Right ventricle myocardium inferior (tissue), 1 donor: ENCODE measurements at regions not wholly inside any gene's neighbourhood (a gene's known extent, or its start where the extent isn't known, plus 50 kb on each side); places are given as distances from the start of the nearest gene placed in this dataset.

Experiments used
- ATAC-seq: fragments of 200-7000 bp; cut with Tn5 transposase; one replicate; pipeline ENCODE4 v1.9.1; 2020; ENCODE audit warnings: mild to moderate bottlenecking, moderate library complexity
- DNase-seq: peaks from one replicate; pipeline ENCODE4 v3.0.0; 2021; ENCODE audit errors: missing footprints
- intact Hi-C: fragments of 100-400 bp; cut with DNase I; formaldehyde crosslinking; loops from one replicate; pipeline ENCODE4 v1.11.0; 2022
- donor health status: DM: no; HTN: yes; CAD: no; lungs with severe emphysema.

DNA sequence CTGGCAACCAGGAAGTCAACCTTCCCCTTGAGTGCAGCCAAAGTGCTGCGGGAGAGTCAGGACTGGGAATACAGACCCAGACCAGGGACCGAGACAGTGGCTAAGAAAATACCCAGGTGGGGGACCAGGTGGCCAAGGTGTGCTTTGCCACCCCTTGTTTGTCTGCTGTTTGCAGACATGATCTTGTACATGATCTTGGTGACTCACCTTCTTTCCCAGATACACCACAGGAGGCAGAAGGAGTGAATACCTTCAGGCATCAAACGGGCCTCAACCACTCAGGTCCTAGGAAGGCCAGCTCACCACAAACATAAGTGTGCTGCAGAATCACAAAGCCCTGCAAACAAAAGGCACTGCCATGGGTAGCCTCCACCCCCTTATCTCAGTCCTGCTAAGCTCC is 62.0 kb downstream of the CNGA2 start:
- DNase-seq, result no peak
- intact Hi-C loops, result no loop called here
- no peak for ATAC-seq

DNA sequence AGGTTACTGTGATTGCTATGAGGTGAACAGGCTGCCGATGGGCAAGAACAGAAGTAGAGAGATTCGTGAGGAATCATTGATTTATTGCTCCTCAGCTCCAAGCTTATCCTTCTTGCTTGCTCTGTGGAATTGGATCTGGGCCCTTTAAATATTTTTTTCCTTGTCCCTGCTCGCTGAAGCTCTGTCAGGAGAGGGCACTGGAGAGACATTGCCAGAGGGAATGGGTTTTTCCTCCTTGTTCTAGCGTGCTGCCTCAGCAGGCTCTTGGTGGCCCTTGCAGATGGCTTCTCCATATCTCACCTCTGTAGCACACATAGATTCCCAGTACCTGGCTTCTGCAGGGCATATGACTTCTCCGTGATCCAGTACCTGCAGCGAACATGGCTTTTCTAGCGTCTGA is 67.4 kb downstream of the CNGA2 start:
- DNase-seq (no peak), ATAC-seq (no peak)
- intact Hi-C loops, result no loop called here

DNA sequence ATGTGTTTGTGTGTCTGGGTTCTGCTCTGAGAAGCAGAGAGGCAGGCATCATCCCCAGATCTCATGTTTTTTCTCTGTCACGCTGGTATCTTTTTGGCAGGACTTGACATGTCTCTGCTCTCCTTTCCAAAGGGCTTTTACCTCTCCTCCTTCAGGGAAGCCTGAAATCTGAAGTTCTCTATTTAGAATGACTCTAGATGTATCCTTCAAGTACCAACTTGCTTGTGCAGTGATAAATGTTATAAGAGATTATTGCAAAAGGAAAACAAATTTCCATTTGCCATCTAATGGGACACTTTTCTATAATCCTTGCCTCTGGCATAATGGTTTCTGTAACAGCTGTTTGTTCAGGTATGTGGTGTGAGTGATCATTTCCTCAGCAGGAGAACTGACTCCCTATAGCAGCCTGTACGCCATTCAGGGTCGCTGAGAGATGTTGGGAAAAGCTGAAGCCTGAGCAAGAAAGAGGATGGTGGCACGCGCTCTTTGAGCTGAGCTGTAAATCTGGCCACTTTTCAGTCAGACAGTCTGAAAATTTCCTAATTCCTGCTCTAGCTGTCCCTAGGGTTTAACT is 72.5 kb downstream of the CNGA2 start:
- ATAC-seq, result no peak
- DNase-seq, result no peak
- intact Hi-C loops, result no loop called here

DNA sequence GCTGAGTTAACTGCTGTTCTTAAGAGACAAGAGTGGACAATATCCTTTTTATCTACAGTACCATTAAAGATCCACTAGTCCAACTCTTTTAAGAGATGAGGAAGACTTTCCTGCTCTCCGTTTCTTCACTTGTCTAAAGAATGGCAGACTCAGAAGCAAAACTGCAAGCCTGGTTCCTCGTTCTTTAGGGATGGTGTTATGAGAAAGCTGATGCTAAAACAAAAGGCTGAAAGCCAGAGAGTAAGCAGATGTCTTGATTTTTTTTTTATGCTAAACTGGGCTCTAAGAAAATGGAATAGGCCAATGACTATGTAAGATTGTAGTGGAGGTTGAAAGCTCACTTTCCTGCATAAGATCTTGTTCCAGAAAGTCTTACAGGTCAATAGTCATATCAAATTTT is 78.1 kb downstream of the CNGA2 start:
- DNase-seq, result no peak
- intact Hi-C loops, result no loop called here
- ATAC-seq, result no peak

DNA sequence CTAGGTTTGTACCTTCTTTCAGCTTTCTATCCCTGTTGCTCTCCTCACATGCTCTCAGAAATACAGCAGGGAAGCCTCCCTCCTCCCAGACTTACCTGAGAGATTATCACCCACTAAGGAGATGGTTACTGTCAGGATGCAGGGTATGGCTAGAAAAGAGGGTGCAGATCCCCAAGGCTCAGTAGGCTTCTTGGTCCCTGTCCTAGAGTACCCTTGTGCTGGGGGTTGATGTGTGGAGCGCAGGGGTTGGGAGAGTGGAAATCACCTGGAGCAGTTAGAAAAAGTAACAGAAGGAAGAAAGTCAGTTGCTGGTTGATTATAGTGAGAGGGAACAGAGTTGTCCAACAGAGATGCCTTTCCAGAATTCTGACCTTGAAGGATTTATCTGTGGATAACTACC is 80.2 kb downstream of the CNGA2 start:
- no peak for DNase-seq
- ATAC-seq, result no peak
- intact Hi-C loops, result no loop called here

DNA sequence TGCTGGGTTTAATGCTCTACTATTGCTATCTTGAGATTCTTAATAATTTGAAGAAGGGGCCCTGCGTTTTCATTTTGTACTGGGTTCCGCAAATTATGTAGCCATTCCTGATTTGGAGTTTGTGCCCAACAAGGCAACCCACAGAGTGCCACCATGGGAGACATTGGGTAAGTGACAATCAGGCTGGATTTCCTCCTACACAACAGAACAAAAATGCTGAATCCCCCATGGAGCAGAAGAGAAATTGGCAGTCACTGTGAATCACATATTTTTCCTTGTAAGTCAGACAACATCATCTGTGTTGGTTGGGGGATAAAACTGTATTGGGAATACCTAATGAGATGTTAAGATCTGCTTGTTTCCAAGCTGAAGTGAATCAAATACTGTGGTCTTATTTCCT is 80.9 kb downstream of the CNGA2 start:
- DNase-seq (no peak), ATAC-seq (no peak)

DNA sequence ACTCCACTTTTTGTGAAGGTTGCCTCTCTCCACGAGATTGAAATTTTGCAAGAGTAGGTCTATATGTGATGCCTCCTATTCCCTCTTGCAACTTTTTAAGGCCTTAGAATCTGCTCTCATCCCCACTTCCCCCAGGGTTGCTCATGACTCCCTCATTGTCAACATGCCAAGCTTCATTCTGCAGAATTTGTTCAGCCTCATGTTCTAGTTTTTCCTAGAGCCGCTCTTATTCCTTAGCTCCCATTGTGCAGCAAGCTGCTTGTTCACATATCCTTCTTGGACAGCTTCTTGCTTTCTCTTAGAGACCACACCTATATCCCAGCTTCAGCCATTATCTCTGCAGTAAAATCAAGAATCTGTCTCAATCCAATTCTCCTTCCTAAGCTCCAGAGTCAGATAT is 82.4 kb downstream of the CNGA2 start:
- DNase-seq (no peak), ATAC-seq (no peak)
- intact Hi-C loops, result no loop called here

More for the DNA sequence above, 80.9 kb downstream of the CNGA2 start:
- intact Hi-C loops, result no loop called here

DNA sequence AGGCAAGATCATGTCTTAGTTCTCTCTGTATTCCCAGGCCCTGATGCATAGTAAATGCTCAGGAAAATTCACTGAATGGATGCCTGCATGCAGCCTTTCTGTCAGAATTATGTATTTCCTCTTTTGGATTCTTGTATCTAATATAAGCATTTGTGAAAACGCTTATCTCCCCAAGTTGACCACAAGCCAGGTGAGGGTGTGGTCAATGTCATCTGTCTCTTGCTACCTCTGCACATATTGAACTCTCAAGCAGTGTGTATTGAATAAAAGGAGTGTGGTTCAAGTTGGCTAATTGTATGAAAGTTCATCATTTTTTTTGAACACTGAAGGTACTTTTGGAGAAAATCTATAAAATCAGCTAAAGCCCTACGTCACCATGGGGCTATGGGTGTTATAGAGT is 84.3 kb downstream of the CNGA2 start:
- DNase-seq (no peak), ATAC-seq (no peak)
- intact Hi-C loops, result no loop called here

DNA sequence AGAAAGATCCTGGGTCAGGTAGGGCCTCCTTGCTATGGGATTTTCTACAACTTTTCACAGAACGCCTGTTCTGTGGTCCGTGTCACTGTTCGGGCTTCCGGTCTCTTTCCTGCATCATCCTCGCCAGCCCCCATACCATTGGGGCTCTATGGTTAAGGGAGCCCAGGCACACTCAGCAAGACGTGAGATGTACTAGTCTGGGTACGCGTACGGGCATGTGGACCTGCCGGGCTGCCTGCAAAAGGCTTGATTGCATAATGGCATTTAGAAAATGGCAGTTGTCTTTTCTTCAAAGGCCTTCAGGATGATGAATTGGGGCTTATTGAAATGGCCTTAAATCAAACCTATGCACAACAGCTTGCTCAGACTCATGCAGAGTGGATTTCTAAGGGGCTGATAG is 86.7 kb downstream of the CNGA2 start:
- intact Hi-C loops, result no loop called here

DNA sequence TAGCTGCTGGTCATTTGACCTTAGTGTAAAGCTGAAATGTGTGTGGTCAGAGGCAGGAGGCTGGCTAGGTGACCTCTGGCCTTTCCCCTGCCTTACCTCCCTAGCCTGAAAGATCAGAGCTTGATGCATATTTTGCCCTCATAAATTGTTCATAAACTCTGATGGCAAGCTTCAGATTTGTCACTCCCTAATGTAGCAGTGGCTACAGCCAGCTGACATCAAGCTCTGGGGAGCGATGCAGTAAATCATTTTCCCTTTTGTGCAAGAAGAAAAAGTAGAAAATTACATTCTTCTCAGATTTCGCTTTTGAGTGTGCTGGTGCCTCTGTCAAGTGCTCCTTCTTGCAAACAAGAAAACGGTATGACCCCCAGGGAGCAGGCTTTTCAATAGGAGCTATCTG is 87.7 kb upstream of the MAGEA4 start:
- intact Hi-C loops, result no loop called here
- DNase-seq, result no peak
- no peak for ATAC-seq

More for the DNA sequence above, 86.7 kb downstream of the CNGA2 start:
- ATAC-seq (no peak), DNase-seq (no peak)

DNA sequence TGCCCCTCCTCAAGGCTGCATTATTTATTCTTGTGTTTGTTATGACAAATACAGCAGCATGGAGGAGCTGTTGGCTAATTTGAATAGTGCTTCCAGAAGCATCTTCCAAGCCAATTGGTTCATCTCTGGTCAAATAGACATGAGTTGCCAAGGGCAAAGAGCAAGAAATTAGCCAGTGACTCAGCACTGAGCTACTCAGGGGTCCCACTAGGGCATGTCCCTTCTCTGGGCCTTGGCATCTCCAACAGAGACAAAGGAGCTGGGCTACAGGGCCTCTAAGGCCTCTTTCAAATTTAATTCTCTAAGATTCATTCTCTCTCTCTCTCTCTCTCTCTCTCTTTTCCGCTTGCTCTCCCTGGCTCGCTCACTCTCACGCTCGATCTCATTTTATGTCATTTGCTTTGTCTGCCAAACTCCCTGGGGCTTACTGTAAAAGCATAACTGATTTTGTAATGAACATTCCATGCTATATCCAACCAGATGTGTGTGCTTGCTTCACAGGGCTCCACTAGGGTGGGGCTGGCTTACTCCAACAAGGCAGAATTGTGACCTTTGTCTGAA is 86.7 kb upstream of the MAGEA4 start:
- ATAC-seq (peak; percentile 42), DNase-seq (no peak)
- intact Hi-C loops, result no loop called here

DNA sequence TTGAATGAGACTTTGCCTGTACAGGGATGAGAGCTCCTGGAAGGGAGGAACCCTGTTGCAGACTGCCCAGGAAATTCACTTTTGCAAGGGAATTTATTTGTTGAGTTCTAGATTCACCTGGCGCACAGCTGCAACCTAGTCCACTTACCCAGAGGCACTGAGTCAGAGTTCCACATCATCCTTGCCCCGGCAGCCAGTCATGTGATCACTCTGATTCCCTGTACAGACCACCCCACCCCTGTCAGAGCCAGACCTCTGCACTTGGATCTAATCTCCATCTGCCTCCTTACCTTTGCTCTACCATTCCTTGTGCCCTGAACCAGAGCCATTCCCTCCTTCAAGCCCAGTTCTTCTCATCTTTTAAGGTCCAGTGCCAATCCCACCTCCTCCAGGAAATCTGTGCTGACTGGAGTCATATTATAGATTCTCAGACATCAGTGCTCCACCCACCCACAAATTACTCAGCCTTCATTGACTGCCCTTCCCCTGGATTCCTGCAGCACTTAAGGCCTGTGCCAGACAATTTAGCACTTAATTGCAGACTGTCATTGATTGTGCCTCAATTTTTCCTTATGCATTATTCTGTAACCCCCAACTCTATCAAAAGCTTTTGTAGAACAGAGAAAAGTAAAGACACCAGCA is 84.1 kb upstream of the MAGEA4 start:
- intact Hi-C loops, result no loop called here
- DNase-seq (no peak), ATAC-seq (no peak)

DNA sequence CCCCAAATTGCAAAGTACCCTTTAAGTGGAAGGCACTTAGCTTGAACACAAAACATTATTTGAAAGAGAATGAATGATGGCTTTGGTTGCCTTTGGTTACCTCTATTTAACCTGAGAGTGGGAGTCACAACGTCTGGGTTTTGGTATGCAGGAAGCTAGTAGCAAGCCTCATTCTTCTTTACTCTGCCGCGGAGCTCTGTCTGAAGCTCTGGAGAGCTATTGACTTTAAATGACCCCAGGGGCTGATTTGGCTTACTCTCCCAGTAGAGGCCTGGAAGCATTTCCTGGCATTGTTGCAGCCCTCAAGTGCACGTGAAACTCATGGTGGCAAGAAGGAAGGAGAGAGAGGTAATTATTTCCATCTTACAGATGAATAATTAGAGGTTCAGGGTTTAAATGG is 81.8 kb upstream of the MAGEA4 start:
- ATAC-seq, result no peak
- intact Hi-C loops, result no loop called here
- no peak for DNase-seq

DNA sequence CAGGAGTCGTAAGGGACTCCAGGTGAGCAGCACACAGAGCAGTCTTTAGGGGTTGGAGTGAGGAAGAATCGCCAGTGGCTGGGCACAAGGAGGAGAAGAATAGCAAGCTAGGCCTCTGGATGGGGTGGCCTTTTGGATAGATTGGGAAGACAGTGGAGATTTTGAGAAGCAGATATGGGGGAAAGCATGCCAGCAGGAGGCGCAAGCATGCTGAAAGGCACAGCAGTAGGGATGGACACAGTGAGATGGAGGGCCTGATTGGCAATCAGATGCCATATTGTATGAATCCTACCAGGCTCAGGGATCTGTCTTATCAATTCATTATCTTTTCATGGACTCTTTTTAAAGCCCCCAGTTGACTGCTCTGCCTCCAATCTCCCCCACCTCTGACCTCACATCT is 60.4 kb upstream of the MAGEA4 start:
- DNase-seq (no peak), ATAC-seq (no peak)
- intact Hi-C loops, result no loop called here

DNA sequence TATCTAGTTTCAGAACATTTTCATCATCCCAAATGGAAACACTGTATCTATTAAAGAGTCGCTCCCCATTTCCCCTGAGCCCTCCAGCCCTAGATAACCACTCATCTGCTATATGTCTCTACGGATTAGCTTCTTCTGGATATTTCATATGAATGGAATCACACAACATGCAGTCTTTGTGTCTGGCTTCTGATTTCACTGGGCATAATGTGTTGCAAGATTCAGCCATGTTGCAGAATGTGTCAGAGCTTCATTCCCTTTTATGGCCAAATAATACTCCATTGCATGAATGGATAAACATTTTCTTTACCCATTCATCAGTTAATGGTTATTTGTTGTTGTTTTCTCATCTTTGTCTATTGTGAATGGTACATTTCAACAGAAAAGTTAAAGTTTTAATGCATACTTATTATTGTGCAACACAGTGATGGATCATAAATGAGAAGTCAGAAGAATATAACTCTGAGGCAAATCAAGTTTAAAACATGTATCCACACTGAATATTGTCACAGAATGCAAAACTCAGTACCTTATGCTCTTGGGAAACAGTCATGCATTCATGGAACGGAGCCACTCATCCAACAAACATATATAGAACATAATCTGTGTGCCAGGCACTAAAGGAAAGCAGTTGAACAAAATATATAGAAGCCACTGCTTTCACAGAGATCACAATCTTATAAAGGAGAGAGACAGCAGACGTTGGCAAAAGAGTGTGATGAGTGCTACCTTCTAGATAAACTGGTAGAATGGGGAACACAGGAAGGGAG is 57.8 kb upstream of the MAGEA4 start:
- no peak for ATAC-seq
- intact Hi-C loops, result no loop called here
- DNase-seq, result no peak

DNA sequence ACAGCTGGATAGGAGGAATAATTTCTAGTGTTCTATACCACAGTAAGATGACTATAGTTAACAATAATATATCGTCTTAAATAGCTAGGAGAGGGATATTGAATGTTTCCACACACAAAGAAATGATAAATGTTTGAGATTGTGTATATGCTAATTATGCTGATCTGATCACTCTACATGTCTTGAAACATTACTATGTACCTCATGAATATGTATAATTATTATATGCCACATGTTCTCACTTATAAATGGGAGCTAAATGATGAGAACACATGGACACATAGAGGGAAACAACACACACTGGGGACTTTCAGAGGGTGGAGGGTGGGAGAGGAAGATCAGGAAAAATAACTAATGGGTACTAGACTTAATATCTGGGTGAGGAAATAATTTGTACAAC is 53.2 kb upstream of the MAGEA4 start:
- intact Hi-C loops, result no loop called here
- ATAC-seq (no peak), DNase-seq (no peak)

DNA sequence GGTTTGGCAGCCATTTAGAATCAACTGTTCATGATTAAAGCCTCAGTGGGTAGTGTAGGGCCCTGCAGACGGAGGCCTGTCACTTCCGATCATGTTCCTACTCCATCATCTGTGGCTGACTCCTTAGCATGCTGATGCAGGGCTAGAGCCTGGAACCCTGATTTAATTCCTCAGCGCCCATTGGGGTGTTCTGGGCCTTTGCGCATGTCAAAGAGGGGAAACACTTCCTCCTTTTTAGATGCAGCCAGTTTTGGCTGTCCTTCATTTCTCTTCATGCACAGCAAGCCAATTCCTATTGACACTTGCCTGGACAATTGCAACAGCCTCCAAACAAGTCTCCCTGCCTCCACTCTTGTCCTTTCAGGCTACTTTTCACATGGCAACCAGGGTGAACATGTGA is 51.9 kb upstream of the MAGEA4 start:
- DNase-seq (no peak), ATAC-seq (no peak)
- intact Hi-C loops, result no loop called here
